HEK293T (cell line): ENCODE measurements at regions not wholly inside any gene's neighbourhood (a gene's known extent, or its start where the extent isn't known, plus 50 kb on each side); places are given as distances from the start of the nearest gene placed in this dataset.

ENCODE experiments used
- BHLHE40 ChIP-seq: fragments of 450-650 bp; IDR thresholded peaks from 2 replicates; pipeline ENCODE4 v1.6.1; 2016; ENCODE audit warnings: mild to moderate bottlenecking, moderate library complexity, borderline replicate concordance
- ELF4 ChIP-seq: fragments of 450-650 bp; IDR thresholded peaks from 2 replicates; pipeline ENCODE4 v1.6.1; 2017; ENCODE audit warnings: antibody characterized with exemption
- FOXM1 ChIP-seq: fragments of 450-650 bp; IDR thresholded peaks from 2 replicates; pipeline ENCODE4 v1.6.1; 2017; ENCODE audit warnings: mild to moderate bottlenecking, borderline replicate concordance
- NFRKB ChIP-seq: fragments of 450-650 bp; IDR thresholded peaks from 2 replicates; pipeline ENCODE4 v1.6.1; 2016; ENCODE audit warnings: mild to moderate bottlenecking, moderate library complexity
- SP1 ChIP-seq: fragments of 450-650 bp; IDR thresholded peaks from 2 replicates; pipeline ENCODE4 v1.6.1; 2017
- TARDBP ChIP-seq: fragments of 450-650 bp; IDR thresholded peaks from 2 replicates; pipeline ENCODE4 v1.6.1; 2016

- TF ChIP-seq ELF4 (no peak), SP1 (no peak), FOXM1 (no peak), TARDBP (no peak), NFRKB (no peak), BHLHE40 (no peak)
These were observed 1237.8 kb upstream of the ADGRL4 start for GRCh38 chr1:80244372-80244771.
